ENCODE measurements at regions not wholly inside any gene's neighbourhood (a gene's known extent, or its start where the extent isn't known, plus 50 kb on each side); places are given as distances from the start of the nearest gene placed in this dataset.

- TF ChIP-seq FOSL2 (IDR thresholded peaks at IDR 0.05; ENCODE audit: borderline replicate concordance, low read depth) (no peak), GABPA (IDR thresholded peaks at IDR 0.05; ENCODE audit: low read depth) (no peak), NFIC (IDR thresholded peaks at IDR 0.05; ENCODE audit: borderline replicate concordance) (no peak), FOXJ3 (CRISPR knock-in tag; IDR thresholded peaks at IDR 0.05) (no peak), CHD2 (IDR thresholded peaks at IDR 0.05; ENCODE audit: low read length, partially characterized antibody) (no peak), FOXM1 (IDR thresholded peaks at IDR 0.05; ENCODE audit: low read depth) (no peak), TAF1 (IDR thresholded peaks at IDR 0.05; ENCODE audit: borderline replicate concordance, low read depth, low read length) (no peak), EP300 (IDR thresholded peaks at IDR 0.05; ENCODE audit: borderline replicate concordance in 1 of 2, low read depth in 1 of 2, low read length in 1 of 2) (no peak), USF2 (IDR thresholded peaks at IDR 0.05; ENCODE audit: borderline replicate concordance, low read depth, low read length) (no peak), YY1 (IDR thresholded peaks at IDR 0.05; ENCODE audit: low read depth) (no peak), RCOR1 (IDR thresholded peaks at IDR 0.05; ENCODE audit: low read length) (no peak)
Measured at GRCh38 chr3:181470349-181470748, 241.4 kb upstream of the SOX2 start (continued).

GRCh38 chr3:181464033-181464694 lies 247.6 kb upstream of the SOX2 start:
- no peaks in the 10 kb centered on the region for H3K36me3 ChIP-seq (replicated peaks in 1 of 2; ENCODE audit: control insufficient read depth in 1 of 2, insufficient read depth in 2 of 2, low read length in 1 of 2)
- no peaks in the 10 kb centered on the region for H3K27me3 ChIP-seq (ENCODE audit: insufficient read depth)
- ChIA-PET POLR2A (no interaction called here), CTCF (interaction anchor here (1.5 kb wide), 1 partner anchor 137 kb away, joined by 4 read pairs; no protein-coding TSS in a partner anchor)
- no peak overlapping the region for H2AFZ ChIP-seq (ENCODE audit: low read depth)
- H3K4me1 ChIP-seq (ENCODE audit: control insufficient read depth in 1 of 2, insufficient read depth in 2 of 2, low read depth in 1 of 2, low read length in 1 of 2), result no peaks in the 10 kb centered on the region
- peaks cover 3% of the 10 kb centered on the region for H3F3A ChIP-seq (replicated peaks; ENCODE audit: insufficient read depth)
- TF ChIP-seq RXRA (IDR thresholded peaks at IDR 0.05; ENCODE audit: borderline replicate concordance, low read depth) (no peak), GATA2 (CRISPR knock-in tag; IDR thresholded peaks at IDR 0.05) (no peak)
- H3K4me2 ChIP-seq, result no peak overlapping the region
- DNase-seq, result no peak
- H3K9me3 ChIP-seq, result no peaks in the 10 kb centered on the region
- WGBS (ENCODE audit: low lambda C conversion rate), result 87% methylated on average over 6 of the region's 6 CpGs
- no peak overlapping the region; the same call in 1 of the 2 replicates for H3K9ac ChIP-seq
- H3K9me2 ChIP-seq, result no peaks in the 10 kb centered on the region
- no peaks in the 10 kb centered on the region for H3K79me2 ChIP-seq (ENCODE audit: insufficient read depth)
- no peak overlapping the region for H3K4me3 ChIP-seq (ENCODE audit: low read depth in 2 of 2, low read length in 1 of 2)
- H3K27ac ChIP-seq (ENCODE audit: low read depth in 2 of 2, low read length in 1 of 2), result no peak overlapping the region
- H4K20me1 ChIP-seq (ENCODE audit: insufficient read depth), result no peaks in the 10 kb centered on the region

GRCh38 chr3:181461381-181461780 lies 250.3 kb upstream of the SOX2 start:
- Histone ChIP-seq H3K9me3 (no peaks in the 10 kb centered on the region), H3K4me1 (ENCODE audit: control insufficient read depth in 1 of 2, insufficient read depth in 2 of 2, low read depth in 1 of 2, low read length in 1 of 2) (peaks cover 0 to 11% of the 10 kb centered on the region in 2 experiments; a peak in 1 of 4 replicates), H3K27me3 (ENCODE audit: insufficient read depth) (no peaks in the 10 kb centered on the region), H3K27ac (ENCODE audit: low read depth in 2 of 2, low read length in 1 of 2) (no peak overlapping the region), H3K9me2 (no peaks in the 10 kb centered on the region), H3K9ac (no peak overlapping the region), H4K20me1 (ENCODE audit: insufficient read depth) (no peaks in the 10 kb centered on the region), H3F3A (replicated peaks; ENCODE audit: insufficient read depth) (peaks cover 20% of the 10 kb centered on the region), H3K4me2 (no peak overlapping the region), H3K36me3 (replicated peaks in 1 of 2; ENCODE audit: control insufficient read depth in 1 of 2, insufficient read depth in 2 of 2, low read length in 1 of 2) (no peaks in the 10 kb centered on the region), H2AFZ (ENCODE audit: low read depth) (no peak overlapping the region), H3K4me3 (ENCODE audit: low read depth in 2 of 2, low read length in 1 of 2) (no peak overlapping the region), H3K79me2 (ENCODE audit: insufficient read depth) (no peaks in the 10 kb centered on the region)
- POLR2A ChIA-PET, result no interaction called here
- DNase-seq, result no peak
- 76% methylated on average over 5 of the region's 5 CpGs for WGBS (ENCODE audit: low lambda C conversion rate)
- CTCF ChIA-PET, result no interaction called here
- no peak for TF ChIP-seq JUND (IDR thresholded peaks at IDR 0.05)
- TF ChIP-seq SMC3 (IDR thresholded peaks at IDR 0.05; ENCODE audit: low read depth, low read length), result no peak
- TF ChIP-seq REST (IDR thresholded peaks at IDR 0.05; ENCODE audit: low read depth, low read length), result no peak
- TF ChIP-seq RCOR1 (IDR thresholded peaks at IDR 0.05; ENCODE audit: low read length), result no peak
- no peak for TF ChIP-seq TCF12 (IDR thresholded peaks at IDR 0.05)
- no peak for TF ChIP-seq NRF1 (IDR thresholded peaks at IDR 0.05; ENCODE audit: low read depth, low read length)
- TF ChIP-seq FOXM1 (IDR thresholded peaks at IDR 0.05; ENCODE audit: low read depth), result no peak
- TF ChIP-seq MXI1 (IDR thresholded peaks at IDR 0.05; ENCODE audit: low read depth, low read length), result no peak
- no peak for TF ChIP-seq ELF1 (IDR thresholded peaks at IDR 0.05)
- no peak for TF ChIP-seq ZBTB33 (IDR thresholded peaks at IDR 0.05; ENCODE audit: borderline replicate concordance, low read depth)
- TF ChIP-seq YY1 (IDR thresholded peaks at IDR 0.05; ENCODE audit: low read depth), result no peak
- TF ChIP-seq GABPA (IDR thresholded peaks at IDR 0.05; ENCODE audit: low read depth), result no peak
- TF ChIP-seq CHD2 (IDR thresholded peaks at IDR 0.05; ENCODE audit: low read length, partially characterized antibody), result no peak

Data from SK-N-SH (cell line).